SK-N-MC (cell line): ENCODE measurements at regions not wholly inside any gene's neighbourhood (a gene's known extent, or its start where the extent isn't known, plus 50 kb on each side); places are given as distances from the start of the nearest gene placed in this dataset.

Source experiments
- DNase-seq: peaks from one replicate; pipeline ENCODE4 v3.0.0-alpha.2; 2011; ENCODE audit warnings: low read depth, low spot score
- H3K27ac ChIP-seq: fragments of 200-600 bp; sonication (generic); 2 replicates; pipeline ENCODE4 v1.5.1; 2016; ENCODE audit warnings: mixed run types
- H3K36me3 ChIP-seq: fragments of 200-600 bp; sonication (generic); 2 replicates; pipeline ENCODE4 v1.6.1; 2017; ENCODE audit warnings: antibody characterized with exemption, low read length, mixed read lengths; ENCODE audit not compliant: insufficient read depth
- H3K4me3 ChIP-seq: fragments of 200-600 bp; sonication (generic); 2 replicates; pipeline ENCODE4 v1.5.1; 2016
- H3K9ac ChIP-seq: fragments of 200-600 bp; sonication (generic); 2 replicates; pipeline ENCODE4 v1.8.0; 2017; ENCODE audit warnings: mixed run types, mixed read lengths; ENCODE audit not compliant: insufficient read length
- H3K9me3 ChIP-seq: fragments of 200-600 bp; sonication (generic); 2 replicates; pipeline ENCODE4 v1.6.1; 2017; ENCODE audit warnings: low read depth, mild to moderate bottlenecking, antibody characterized with exemption, low read length, moderate library complexity, mixed read lengths
- EZH2 ChIP-seq: fragments of 200-600 bp; sonication (generic); IDR thresholded peaks from one replicate; pipeline ENCODE4 v1.6.1; 2017; ENCODE audit warnings: antibody characterized with exemption
- FOXP2 ChIP-seq: optimal IDR thresholded peaks from 2 replicates; pipeline ENCODE3; 2011; ENCODE audit warnings: mild to moderate bottlenecking, moderate library complexity; ENCODE audit not compliant: insufficient read depth; ENCODE audit errors: extremely low read length, control extremely low read depth
- POLR2AphosphoS5 ChIP-seq: IDR thresholded peaks from 2 replicates; pipeline ENCODE4 v1.6.1; 2012; ENCODE audit warnings: mild to moderate bottlenecking, low read depth, low read length, borderline replicate concordance

- Histone ChIP-seq H3K9me3 (no peaks in the 10 kb centered on the region), H3K4me3 (no peak overlapping the region), H3K27ac (no peak overlapping the region), H3K9ac (no peak overlapping the region), H3K36me3 (no peaks in the 10 kb centered on the region)
- no peak for TF ChIP-seq FOXP2
- no peak for DNase-seq
Observed at GRCh38 chr10:118504467-118505205, 90.8 kb downstream of the PRLHR start.

- H3K9ac ChIP-seq = no peak overlapping the region
- no peak for DNase-seq
- H3K4me3 ChIP-seq = no peak overlapping the region
- TF ChIP-seq POLR2AphosphoS5 (no peak), FOXP2 (no peak), EZH2 (no peak)
- no peaks in the 10 kb centered on the region for H3K36me3 ChIP-seq
- no peak overlapping the region for H3K27ac ChIP-seq
- no peaks in the 10 kb centered on the region for H3K9me3 ChIP-seq
Observed at GRCh38 chr10:118504044-118504443, 91.4 kb downstream of the PRLHR start.

- Histone ChIP-seq H3K9ac (no peak overlapping the region), H3K36me3 (no peaks in the 10 kb centered on the region), H3K9me3 (no peaks in the 10 kb centered on the region), H3K27ac (no peak overlapping the region), H3K4me3 (no peak overlapping the region)
- no peak for DNase-seq
- TF ChIP-seq EZH2 = no peak
- no peak for TF ChIP-seq FOXP2
Observed at GRCh38 chr10:118503192-118503591, 92.3 kb downstream of the PRLHR start.

GRCh38 chr10:118501637-118502440 is 93.6 kb downstream of the PRLHR start:
- Histone ChIP-seq H3K9me3 (no peaks in the 10 kb centered on the region), H3K9ac (no peak overlapping the region), H3K4me3 (no peak overlapping the region), H3K27ac (no peak overlapping the region), H3K36me3 (no peaks in the 10 kb centered on the region)
- TF ChIP-seq EZH2 = no peak
- TF ChIP-seq FOXP2 = no peak
- TF ChIP-seq POLR2AphosphoS5 = no peak
- DNase-seq = no peak

DNA sequence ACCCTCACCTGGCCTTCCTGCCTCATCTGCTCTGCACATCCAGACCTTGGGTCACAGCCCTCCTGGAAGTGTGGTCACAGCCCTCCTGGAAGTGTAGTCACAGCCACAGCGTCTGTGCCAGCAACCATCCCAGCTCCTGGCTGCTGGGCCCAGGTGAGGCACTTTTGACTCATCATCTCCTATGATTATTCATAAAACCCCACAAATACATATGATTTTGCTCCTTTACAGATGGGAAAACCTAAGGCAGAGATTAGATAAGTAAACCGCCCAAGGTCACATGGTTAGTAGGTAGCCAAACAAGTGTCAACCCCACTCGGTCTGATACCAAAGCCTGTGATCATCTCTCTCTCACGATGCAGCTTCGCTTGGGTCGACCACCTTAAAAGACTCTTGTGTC is 94.3 kb downstream of the PRLHR start:
- Histone ChIP-seq H3K9me3 (no peaks in the 10 kb centered on the region), H3K9ac (no peak overlapping the region), H3K4me3 (no peak overlapping the region), H3K27ac (no peak overlapping the region), H3K36me3 (no peaks in the 10 kb centered on the region)
- TF ChIP-seq FOXP2 = no peak
- no peak for TF ChIP-seq EZH2
- no peak for TF ChIP-seq POLR2AphosphoS5
- no peak for DNase-seq

GRCh38 chr10:118500477-118501104 is 94.9 kb downstream of the PRLHR start:
- Histone ChIP-seq H3K36me3 (no peaks in the 10 kb centered on the region), H3K4me3 (no peak overlapping the region), H3K9me3 (no peaks in the 10 kb centered on the region), H3K27ac (no peak overlapping the region), H3K9ac (no peak overlapping the region)
- DNase-seq = no peak
- TF ChIP-seq EZH2 = no peak
- TF ChIP-seq POLR2AphosphoS5 = no peak
- TF ChIP-seq FOXP2 = no peak

- DNase-seq = no peak
- Histone ChIP-seq H3K9me3 (no peaks in the 10 kb centered on the region), H3K36me3 (no peaks in the 10 kb centered on the region), H3K9ac (no peak overlapping the region), H3K27ac (no peak overlapping the region), H3K4me3 (no peak overlapping the region)
- TF ChIP-seq FOXP2 (no peak), EZH2 (no peak), POLR2AphosphoS5 (no peak)
Observed at GRCh38 chr10:118499186-118499585, 96.3 kb downstream of the PRLHR start.

DNA sequence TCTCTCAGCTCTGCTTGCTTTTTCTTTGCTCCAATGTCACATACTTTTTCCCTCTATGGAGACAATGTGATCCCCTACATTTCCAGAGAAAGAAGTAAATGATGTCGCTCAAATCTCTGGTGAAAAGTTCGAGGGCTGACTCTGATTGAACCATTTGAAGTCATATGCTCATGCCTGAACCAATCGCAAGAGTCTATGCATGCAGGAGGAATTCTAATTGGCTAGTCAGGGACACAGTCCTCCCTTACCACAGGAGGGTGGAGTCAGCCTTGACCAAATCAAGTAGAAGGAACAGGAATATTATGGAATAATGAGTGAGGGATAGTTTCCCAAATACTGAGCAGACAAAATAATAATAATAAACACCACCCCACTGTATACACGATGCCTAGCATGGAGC is 96.8 kb downstream of the PRLHR start:
- H3K9me3 ChIP-seq = no peaks in the 10 kb centered on the region
- H3K9ac ChIP-seq = no peak overlapping the region
- H3K4me3 ChIP-seq = no peak overlapping the region
- no peaks in the 10 kb centered on the region for H3K36me3 ChIP-seq
- no peak for DNase-seq
- TF ChIP-seq FOXP2 = no peak
- H3K27ac ChIP-seq = no peak overlapping the region
